ENCODE measurements at regions not wholly inside any gene's neighbourhood (a gene's known extent, or its start where the extent isn't known, plus 50 kb on each side); places are given as distances from the start of the nearest gene placed in this dataset.

DNA sequence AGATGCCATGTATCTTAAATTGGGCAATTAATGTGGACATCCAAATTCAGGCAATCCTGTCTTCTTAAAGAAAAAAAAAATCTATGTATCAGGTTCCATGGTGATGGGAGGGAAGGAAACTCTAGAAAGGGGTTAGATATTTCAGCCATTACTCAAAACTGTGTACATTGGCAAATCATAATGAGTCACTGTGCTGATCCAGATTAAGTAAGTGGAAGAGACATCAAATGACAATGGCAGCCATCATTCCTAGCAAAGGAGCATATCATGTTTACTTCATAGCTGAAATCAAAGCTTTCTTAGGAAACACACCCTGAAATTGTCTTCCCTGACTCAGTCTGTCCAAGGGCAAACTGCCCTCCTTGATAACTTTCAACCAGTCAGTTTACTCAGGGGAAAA lies 713.3 kb upstream of the GBE1 start:
- Histone ChIP-seq H3K9me3 (no peaks in the 10 kb centered on the region), H3K27ac (no peak overlapping the region), H3K4me1 (ENCODE audit: control insufficient read depth in 1 of 2, low read depth in 2 of 2) (no peaks in the 10 kb centered on the region), H3K36me3 (no peaks in the 10 kb centered on the region), H3K4me3 (no peak overlapping the region), H3K27me3 (replicated peaks; ENCODE audit: insufficient read depth) (no peaks in the 10 kb centered on the region)
- TF ChIP-seq, protein P1, sequence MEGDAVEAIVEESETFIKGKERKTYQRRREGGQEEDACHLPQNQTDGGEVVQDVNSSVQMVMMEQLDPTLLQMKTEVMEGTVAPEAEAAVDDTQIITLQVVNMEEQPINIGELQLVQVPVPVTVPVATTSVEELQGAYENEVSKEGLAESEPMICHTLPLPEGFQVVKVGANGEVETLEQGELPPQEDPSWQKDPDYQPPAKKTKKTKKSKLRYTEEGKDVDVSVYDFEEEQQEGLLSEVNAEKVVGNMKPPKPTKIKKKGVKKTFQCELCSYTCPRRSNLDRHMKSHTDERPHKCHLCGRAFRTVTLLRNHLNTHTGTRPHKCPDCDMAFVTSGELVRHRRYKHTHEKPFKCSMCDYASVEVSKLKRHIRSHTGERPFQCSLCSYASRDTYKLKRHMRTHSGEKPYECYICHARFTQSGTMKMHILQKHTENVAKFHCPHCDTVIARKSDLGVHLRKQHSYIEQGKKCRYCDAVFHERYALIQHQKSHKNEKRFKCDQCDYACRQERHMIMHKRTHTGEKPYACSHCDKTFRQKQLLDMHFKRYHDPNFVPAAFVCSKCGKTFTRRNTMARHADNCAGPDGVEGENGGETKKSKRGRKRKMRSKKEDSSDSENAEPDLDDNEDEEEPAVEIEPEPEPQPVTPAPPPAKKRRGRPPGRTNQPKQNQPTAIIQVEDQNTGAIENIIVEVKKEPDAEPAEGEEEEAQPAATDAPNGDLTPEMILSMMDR (IDR thresholded peaks at IDR 0.05) = no peak
- ATAC-seq (ENCODE audit: insufficient number of reproducible peaks, low FRiP score, low read depth) = no peak
- no peak for DNase-seq (ENCODE audit: low spot score)

GRCh38 chr3:82473864-82474541 lies 712.6 kb upstream of the GBE1 start:
- H3K27me3 ChIP-seq (replicated peaks; ENCODE audit: insufficient read depth) = no peaks in the 10 kb centered on the region
- H3K36me3 ChIP-seq = no peaks in the 10 kb centered on the region
- DNase-seq (ENCODE audit: low spot score) = no peak
- H3K4me1 ChIP-seq (ENCODE audit: control insufficient read depth in 1 of 2, low read depth in 2 of 2) = no peaks in the 10 kb centered on the region
- H3K27ac ChIP-seq = no peak overlapping the region
- H3K4me3 ChIP-seq = no peak overlapping the region
- TF ChIP-seq, protein P1 (IDR thresholded peaks at IDR 0.05) = no peak
- no peak for ATAC-seq (ENCODE audit: insufficient number of reproducible peaks, low FRiP score, low read depth)
- no peaks in the 10 kb centered on the region for H3K9me3 ChIP-seq

GRCh38 chr3:82467051-82467450 lies 705.6 kb upstream of the GBE1 start:
- TF ChIP-seq, protein P1 (IDR thresholded peaks at IDR 0.05) = no peak
- no peaks in the 10 kb centered on the region for H3K9me3 ChIP-seq
- H3K4me3 ChIP-seq = no peak overlapping the region
- no peak overlapping the region for H3K27ac ChIP-seq
- no peak for ATAC-seq (ENCODE audit: insufficient number of reproducible peaks, low FRiP score, low read depth)
- no peaks in the 10 kb centered on the region for H3K36me3 ChIP-seq
- H3K4me1 ChIP-seq (ENCODE audit: control insufficient read depth in 1 of 2, low read depth in 2 of 2) = no peaks in the 10 kb centered on the region
- DNase-seq (ENCODE audit: low spot score) = no peak
- no peaks in the 10 kb centered on the region for H3K27me3 ChIP-seq (replicated peaks; ENCODE audit: insufficient read depth)

GRCh38 chr3:82462977-82463376 lies 701.5 kb upstream of the GBE1 start:
- Histone ChIP-seq H3K27me3 (replicated peaks; ENCODE audit: insufficient read depth) (no peaks in the 10 kb centered on the region), H3K27ac (no peak overlapping the region), H3K4me1 (ENCODE audit: control insufficient read depth in 1 of 2, low read depth in 2 of 2) (no peaks in the 10 kb centered on the region), H3K36me3 (no peaks in the 10 kb centered on the region), H3K9me3 (no peaks in the 10 kb centered on the region), H3K4me3 (no peak overlapping the region)
- TF ChIP-seq, protein P1 (IDR thresholded peaks at IDR 0.05) = no peak
- ATAC-seq (ENCODE audit: insufficient number of reproducible peaks, low FRiP score, low read depth) (no peak), DNase-seq (ENCODE audit: low spot score) (no peak)

GRCh38 chr3:82461049-82461889 lies 699.8 kb upstream of the GBE1 start:
- H3K9me3 ChIP-seq = no peaks in the 10 kb centered on the region
- no peak overlapping the region for H3K27ac ChIP-seq
- TF ChIP-seq, protein P1 (IDR thresholded peaks at IDR 0.05) = no peak
- no peak overlapping the region for H3K4me3 ChIP-seq
- no peaks in the 10 kb centered on the region for H3K36me3 ChIP-seq
- no peak for DNase-seq (ENCODE audit: low spot score)
- no peaks in the 10 kb centered on the region for H3K27me3 ChIP-seq (replicated peaks; ENCODE audit: insufficient read depth)
- no peak for ATAC-seq (ENCODE audit: insufficient number of reproducible peaks, low FRiP score, low read depth)
- no peaks in the 10 kb centered on the region for H3K4me1 ChIP-seq (ENCODE audit: control insufficient read depth in 1 of 2, low read depth in 2 of 2)

All from thoracic aorta (tissue), 2 donors.